SH-SY5Y (cell line): ENCODE measurements at regions not wholly inside any gene's neighbourhood (a gene's known extent, or its start where the extent isn't known, plus 50 kb on each side); places are given as distances from the start of the nearest gene placed in this dataset.

Experiments
- GATA2 ChIP-seq: IDR thresholded peaks from 2 replicates; pipeline ENCODE4 v1.6.1; 2011; ENCODE audit warnings: mild to moderate bottlenecking, low read depth, low read length
- GATA3 ChIP-seq: IDR thresholded peaks from 2 replicates; pipeline ENCODE4 v1.6.1; 2011; ENCODE audit warnings: low read depth, mild to moderate bottlenecking, low read length, moderate library complexity

DNA sequence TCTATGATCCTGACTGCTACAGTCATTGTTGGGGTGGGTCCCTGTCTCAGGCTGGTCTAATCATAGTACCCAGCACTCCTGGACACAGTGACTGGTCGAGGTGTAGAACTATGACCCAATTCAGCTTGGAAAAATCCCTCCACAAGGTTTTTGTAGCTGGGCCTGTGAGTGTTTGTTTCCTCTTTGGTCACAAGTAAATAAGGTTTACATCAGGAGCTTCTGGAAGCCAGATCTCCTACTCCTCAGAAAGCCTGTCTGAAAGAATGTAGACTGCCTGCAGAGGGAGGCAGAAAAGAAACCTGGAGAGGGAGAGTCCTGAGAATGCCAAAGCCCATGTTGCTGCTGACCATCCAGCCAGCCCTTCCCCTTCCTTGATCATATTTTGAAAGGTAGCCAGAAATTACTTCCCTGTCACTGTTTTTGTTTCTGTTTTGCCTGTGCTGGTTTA, 123.2 kb downstream of the RAP2B start:
- TF ChIP-seq GATA2 = no peak
- no peak for TF ChIP-seq GATA3
